Testis (tissue), 2 donors: ENCODE measurements at regions not wholly inside any gene's neighbourhood (a gene's known extent, or its start where the extent isn't known, plus 50 kb on each side); places are given as distances from the start of the nearest gene placed in this dataset.
"Not testable (repeated sequence)": the region's sequence is repeated elsewhere in the genome, so short reads cannot be mapped to it uniquely, and the experiment has no call there.

Experiments
- DNase-seq: peaks from one replicate; pipeline ENCODE4 v3.0.0-alpha.2; 2019
- H3K27ac ChIP-seq, 2 donors: fragments of 200-600 bp; sonication (generic); one replicate each; pipeline ENCODE4 v1.5.1; 2019
- H3K27me3 ChIP-seq: fragments of 200-600 bp; sonication (generic); one replicate; pipeline ENCODE4 v1.5.1; 2019
- H3K36me3 ChIP-seq: fragments of 200-600 bp; sonication (generic); one replicate; pipeline ENCODE4 v1.5.1; 2017; ENCODE audit warnings: low read depth; ENCODE audit errors: missing control alignments
- H3K4me1 ChIP-seq: fragments of 200-600 bp; sonication (generic); one replicate; pipeline ENCODE4 v1.5.1; 2019
- H3K4me3 ChIP-seq, 2 donors: fragments of 200-600 bp; sonication (generic); one replicate each; pipeline ENCODE4 v1.5.1; 2017 to 2019
- H3K9me3 ChIP-seq: fragments of 200-600 bp; sonication (generic); one replicate; pipeline ENCODE4 v1.5.1; 2017
- CTCF ChIP-seq, 3 experiments: fragments of 450-650 bp in 2 of 3; fragments of 200-600 bp in 1 of 3; sonication (generic) in 1 of 3; IDR thresholded peaks; one replicate each; pipeline ENCODE4 v1.5.1; 2016 to 2019; ENCODE audit warnings: antibody characterized with exemption in 3 of 3, mild to moderate bottlenecking in 2 of 3, moderate library complexity in 1 of 3
- POLR2A ChIP-seq: fragments of 450-650 bp; IDR thresholded peaks from one replicate; pipeline ENCODE4 v1.6.1; 2017; ENCODE audit warnings: antibody characterized with exemption, mild to moderate bottlenecking, moderate library complexity
- WGBS, 2 donors: methylation state at CpG; one replicate each; pipeline ENCODE4 v1.1.5; 2018; 5-methylcytosine and 5-hydroxymethylcytosine counted together
- intact Hi-C: fragments of 100-400 bp; cut with DNase I; formaldehyde crosslinking; loops from one replicate; pipeline ENCODE4 v1.15.1; 2023; ENCODE audit warnings: low total_unique reads

- Histone ChIP-seq H3K27ac (no peak overlapping the region), H3K36me3 (no peaks in the 10 kb centered on the region), H3K9me3 (no peaks in the 10 kb centered on the region), H3K27me3 (no peaks in the 10 kb centered on the region), H3K4me1 (no peaks in the 10 kb centered on the region), H3K4me3 (no peak overlapping the region)
- no peak for DNase-seq
- intact Hi-C loops, result no loop called here
- TF ChIP-seq CTCF (IDR thresholded peaks at IDR 0.05) (no peak), POLR2A (no peak)
Observed at GRCh38 chr12:46698003-46698402, 127.8 kb downstream of the SLC38A4 start.

- intact Hi-C loops, result no loop called here
Observed at GRCh38 chr12:46693518-46693917, 132.3 kb downstream of the SLC38A4 start.

GRCh38 chr12:46693034-46693433 lies 132.8 kb downstream of the SLC38A4 start:
- WGBS, 2 donors, result 84 to 85% methylated on average over 4 of the region's 4 CpGs
- H3K27ac ChIP-seq, result no peak overlapping the region
- no peaks in the 10 kb centered on the region for H3K27me3 ChIP-seq
- no peak for DNase-seq
- intact Hi-C loops, result no loop called here
- no peak for TF ChIP-seq POLR2A
- TF ChIP-seq CTCF (IDR thresholded peaks at IDR 0.05), result no peak
- no peaks in the 10 kb centered on the region for H3K4me1 ChIP-seq
- H3K9me3 ChIP-seq, result no peaks in the 10 kb centered on the region
- H3K4me3 ChIP-seq, result no peak overlapping the region
- no peaks in the 10 kb centered on the region for H3K36me3 ChIP-seq

More at GRCh38 chr12:46693518-46693917, 132.3 kb downstream of the SLC38A4 start:
- no peaks in the 10 kb centered on the region for H3K36me3 ChIP-seq
- no peak overlapping the region for H3K4me3 ChIP-seq
- H3K27ac ChIP-seq, result no peak overlapping the region
- WGBS, 2 donors, result 60 to 65% methylated on average over 2 of the region's 2 CpGs
- no peaks in the 10 kb centered on the region for H3K9me3 ChIP-seq
- H3K27me3 ChIP-seq, result no peaks in the 10 kb centered on the region
- TF ChIP-seq CTCF (IDR thresholded peaks at IDR 0.05), result no peak
- no peak for TF ChIP-seq POLR2A
- no peak for DNase-seq
- H3K4me1 ChIP-seq, result no peaks in the 10 kb centered on the region

- Histone ChIP-seq H3K36me3 (no peaks in the 10 kb centered on the region), H3K4me3 (no peak overlapping the region), H3K9me3 (no peaks in the 10 kb centered on the region), H3K4me1 (no peaks in the 10 kb centered on the region), H3K27ac (no peak overlapping the region), H3K27me3 (no peaks in the 10 kb centered on the region)
- DNase-seq, result no peak
- WGBS, 2 donors, result 82 to 87% methylated on average over 3 of the region's 3 CpGs
- TF ChIP-seq CTCF (IDR thresholded peaks at IDR 0.05), result no peak
- TF ChIP-seq POLR2A, result no peak
- intact Hi-C loops, result no loop called here
Observed at GRCh38 chr12:46692606-46693005, 133.2 kb downstream of the SLC38A4 start.

- intact Hi-C loops, result no loop called here
- WGBS, 2 donors, result 84 to 91% methylated on average over 3 of the region's 3 CpGs
- DNase-seq, result no peak
Observed at GRCh38 chr12:46686267-46686942, 139.4 kb downstream of the SLC38A4 start.

GRCh38 chr12:46684243-46684642 lies 141.6 kb downstream of the SLC38A4 start:
- DNase-seq, intact Hi-C loops, H3K36me3 ChIP-seq, H3K27me3 ChIP-seq, H3K27ac ChIP-seq, H3K9me3 ChIP-seq, H3K4me3 ChIP-seq, H3K4me1 ChIP-seq: not testable (repeated sequence)
- WGBS, 2 donors, result 92 to 96% methylated on average over 3 of the region's 3 CpGs

More at GRCh38 chr12:46686267-46686942, 139.4 kb downstream of the SLC38A4 start:
- no peaks in the 10 kb centered on the region for H3K9me3 ChIP-seq
- no peaks in the 10 kb centered on the region for H3K27me3 ChIP-seq
- H3K27ac ChIP-seq, result no peak overlapping the region
- no peaks in the 10 kb centered on the region for H3K4me1 ChIP-seq
- H3K4me3 ChIP-seq, result no peak overlapping the region
- no peaks in the 10 kb centered on the region for H3K36me3 ChIP-seq
- no peak for TF ChIP-seq POLR2A
- TF ChIP-seq CTCF (IDR thresholded peaks at IDR 0.05), result no peak
